ENCODE measurements at regions not wholly inside any gene's neighbourhood (a gene's known extent, or its start where the extent isn't known, plus 50 kb on each side); places are given as distances from the start of the nearest gene placed in this dataset.

DNA sequence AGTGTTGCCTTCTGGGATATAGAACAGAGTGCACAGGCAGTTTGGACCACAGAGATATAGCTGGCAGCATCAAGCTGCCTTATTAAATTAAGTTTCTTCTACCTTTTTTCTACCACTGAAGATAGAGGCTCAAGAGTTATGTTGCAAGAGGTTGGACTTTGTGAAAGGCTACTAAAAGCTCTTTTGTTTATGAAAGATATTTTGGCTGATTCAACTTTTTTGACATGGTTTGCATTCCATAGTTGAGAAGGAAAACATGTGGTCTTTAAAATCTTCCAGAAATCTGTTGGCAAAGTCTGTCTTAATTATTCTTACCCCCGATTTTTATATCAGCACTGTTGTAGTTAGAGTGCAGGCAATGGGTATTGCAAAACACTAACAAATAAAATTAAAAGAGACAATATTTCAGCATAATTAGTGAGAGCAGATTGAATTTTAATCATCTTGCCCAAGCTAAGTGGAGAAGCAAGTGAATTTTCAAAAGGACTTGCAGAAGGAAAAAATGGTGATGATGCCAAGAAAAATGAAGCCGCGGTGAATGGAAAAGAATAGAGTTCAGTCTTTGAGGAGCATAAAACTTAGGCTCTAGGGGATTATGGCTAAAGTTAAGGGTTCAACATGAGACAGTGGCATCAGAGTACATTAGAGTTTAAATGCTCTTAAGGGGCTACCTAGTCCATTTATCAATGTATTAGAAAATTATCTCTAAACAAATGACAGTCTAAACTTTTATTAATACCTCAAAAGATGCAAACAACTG, 450.9 kb upstream of the CNTNAP2 start:
- H3K4me1 ChIP-seq (ENCODE audit: control insufficient read depth in 1 of 2, low read depth in 2 of 2): no peaks in the 10 kb centered on the region
- H3K36me3 ChIP-seq: no peaks in the 10 kb centered on the region
- H3K9me3 ChIP-seq: no peaks in the 10 kb centered on the region
- no peak overlapping the region for H3K27ac ChIP-seq
- H3K27me3 ChIP-seq (replicated peaks; ENCODE audit: insufficient read depth): no peaks in the 10 kb centered on the region
- DNase-seq (ENCODE audit: low spot score) (no peak), ATAC-seq (ENCODE audit: insufficient number of reproducible peaks, low FRiP score, low read depth) (no peak)
- H3K4me3 ChIP-seq: no peak overlapping the region
- TF ChIP-seq, protein P1, sequence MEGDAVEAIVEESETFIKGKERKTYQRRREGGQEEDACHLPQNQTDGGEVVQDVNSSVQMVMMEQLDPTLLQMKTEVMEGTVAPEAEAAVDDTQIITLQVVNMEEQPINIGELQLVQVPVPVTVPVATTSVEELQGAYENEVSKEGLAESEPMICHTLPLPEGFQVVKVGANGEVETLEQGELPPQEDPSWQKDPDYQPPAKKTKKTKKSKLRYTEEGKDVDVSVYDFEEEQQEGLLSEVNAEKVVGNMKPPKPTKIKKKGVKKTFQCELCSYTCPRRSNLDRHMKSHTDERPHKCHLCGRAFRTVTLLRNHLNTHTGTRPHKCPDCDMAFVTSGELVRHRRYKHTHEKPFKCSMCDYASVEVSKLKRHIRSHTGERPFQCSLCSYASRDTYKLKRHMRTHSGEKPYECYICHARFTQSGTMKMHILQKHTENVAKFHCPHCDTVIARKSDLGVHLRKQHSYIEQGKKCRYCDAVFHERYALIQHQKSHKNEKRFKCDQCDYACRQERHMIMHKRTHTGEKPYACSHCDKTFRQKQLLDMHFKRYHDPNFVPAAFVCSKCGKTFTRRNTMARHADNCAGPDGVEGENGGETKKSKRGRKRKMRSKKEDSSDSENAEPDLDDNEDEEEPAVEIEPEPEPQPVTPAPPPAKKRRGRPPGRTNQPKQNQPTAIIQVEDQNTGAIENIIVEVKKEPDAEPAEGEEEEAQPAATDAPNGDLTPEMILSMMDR (IDR thresholded peaks at IDR 0.05): no peak

DNA sequence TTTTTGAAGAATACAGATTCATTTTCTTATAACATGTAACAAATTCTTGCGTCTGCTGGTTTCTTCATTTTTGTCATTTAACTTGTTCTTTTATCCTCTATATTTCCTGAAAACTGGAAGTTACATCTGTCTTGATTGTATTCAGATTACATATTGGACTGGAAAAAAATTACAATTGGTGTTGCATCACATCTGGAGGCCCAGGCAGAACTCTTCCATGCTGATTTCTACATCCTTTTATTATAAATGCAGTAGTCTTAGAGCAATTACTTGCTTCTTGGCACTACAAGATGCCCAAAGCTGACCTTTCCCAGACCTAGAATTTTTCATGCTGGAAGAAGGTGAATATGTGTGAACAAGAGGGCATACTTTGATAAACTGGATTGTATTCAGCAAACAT, 460.9 kb upstream of the CNTNAP2 start:
- no peak overlapping the region for H3K27ac ChIP-seq
- no peaks in the 10 kb centered on the region for H3K36me3 ChIP-seq
- H3K4me1 ChIP-seq (ENCODE audit: control insufficient read depth in 1 of 2, low read depth in 2 of 2): no peaks in the 10 kb centered on the region
- H3K9me3 ChIP-seq: no peaks in the 10 kb centered on the region
- H3K27me3 ChIP-seq (replicated peaks; ENCODE audit: insufficient read depth): no peaks in the 10 kb centered on the region
- TF ChIP-seq, protein P1 (IDR thresholded peaks at IDR 0.05): no peak
- no peak for DNase-seq (ENCODE audit: low spot score)
- H3K4me3 ChIP-seq: no peak overlapping the region
- ATAC-seq (ENCODE audit: insufficient number of reproducible peaks, low FRiP score, low read depth): no peak

DNA sequence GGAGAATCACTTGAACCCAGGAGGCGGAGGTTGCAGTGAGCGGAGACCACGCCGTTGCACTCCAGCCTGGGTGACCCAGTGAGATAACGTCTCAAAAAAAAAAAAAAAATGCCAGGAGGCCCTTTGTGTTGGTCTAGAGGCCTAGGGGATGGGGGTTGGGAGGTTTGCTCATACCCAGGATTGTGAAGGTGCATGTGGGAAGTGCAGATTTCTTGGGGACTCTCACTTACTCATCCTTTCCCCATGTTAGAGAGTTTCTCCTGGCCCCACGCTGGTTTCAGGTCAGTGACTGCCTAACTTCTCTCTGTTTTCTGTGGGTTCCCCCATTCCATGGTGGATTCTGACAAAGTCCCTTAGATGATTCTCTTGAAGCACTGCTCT, 471.5 kb upstream of the CNTNAP2 start:
- DNase-seq (ENCODE audit: low spot score): no peak
- TF ChIP-seq, protein P1 (IDR thresholded peaks at IDR 0.05): no peak
- Histone ChIP-seq H3K36me3 (no peaks in the 10 kb centered on the region), H3K4me3 (no peak overlapping the region), H3K9me3 (no peaks in the 10 kb centered on the region), H3K27me3 (replicated peaks; ENCODE audit: insufficient read depth) (no peaks in the 10 kb centered on the region), H3K27ac (no peak overlapping the region), H3K4me1 (ENCODE audit: control insufficient read depth in 1 of 2, low read depth in 2 of 2) (no peaks in the 10 kb centered on the region)
- no peak for ATAC-seq (ENCODE audit: insufficient number of reproducible peaks, low FRiP score, low read depth)

DNA sequence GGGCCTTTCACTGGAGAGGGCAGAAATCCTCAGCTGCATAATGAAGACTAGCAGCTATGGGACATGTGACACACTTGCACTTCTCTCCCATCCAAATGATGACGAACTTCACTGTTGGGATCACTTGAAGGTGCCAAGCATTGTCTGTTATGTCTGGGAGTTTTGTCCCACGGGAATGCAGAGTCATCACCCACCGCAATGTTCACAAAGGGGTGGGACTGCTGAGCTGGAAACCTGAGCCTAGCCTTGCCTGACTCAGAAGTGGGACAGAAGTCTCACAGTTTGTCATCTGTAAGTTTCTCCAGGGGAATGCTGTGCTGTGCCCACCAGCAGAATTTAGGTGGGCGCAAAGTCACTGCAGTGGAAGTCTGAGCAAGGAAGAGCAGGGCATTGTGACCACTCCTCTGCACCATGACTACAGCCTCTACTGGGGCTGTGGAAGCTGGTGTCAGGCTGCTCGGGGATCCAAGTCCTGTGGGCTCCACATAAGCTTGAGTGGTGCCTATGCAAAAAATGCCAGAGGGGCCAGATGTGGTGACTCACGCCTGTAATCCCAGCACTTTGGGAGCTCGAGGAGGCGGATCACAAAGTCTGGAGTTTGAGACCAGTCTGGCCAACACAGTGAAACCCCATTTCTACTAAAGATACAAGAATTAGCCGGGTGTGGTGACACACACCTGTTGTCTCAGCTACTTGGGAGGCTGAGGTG, 472.0 kb upstream of the CNTNAP2 start:
- no peaks in the 10 kb centered on the region for H3K27me3 ChIP-seq (replicated peaks; ENCODE audit: insufficient read depth)
- H3K27ac ChIP-seq: no peak overlapping the region
- no peak overlapping the region for H3K4me3 ChIP-seq
- H3K9me3 ChIP-seq: no peaks in the 10 kb centered on the region
- H3K36me3 ChIP-seq: no peaks in the 10 kb centered on the region
- ATAC-seq (ENCODE audit: insufficient number of reproducible peaks, low FRiP score, low read depth) (no peak), DNase-seq (ENCODE audit: low spot score) (no peak)
- TF ChIP-seq, protein P1 (IDR thresholded peaks at IDR 0.05): no peak
- H3K4me1 ChIP-seq (ENCODE audit: control insufficient read depth in 1 of 2, low read depth in 2 of 2): no peaks in the 10 kb centered on the region

DNA sequence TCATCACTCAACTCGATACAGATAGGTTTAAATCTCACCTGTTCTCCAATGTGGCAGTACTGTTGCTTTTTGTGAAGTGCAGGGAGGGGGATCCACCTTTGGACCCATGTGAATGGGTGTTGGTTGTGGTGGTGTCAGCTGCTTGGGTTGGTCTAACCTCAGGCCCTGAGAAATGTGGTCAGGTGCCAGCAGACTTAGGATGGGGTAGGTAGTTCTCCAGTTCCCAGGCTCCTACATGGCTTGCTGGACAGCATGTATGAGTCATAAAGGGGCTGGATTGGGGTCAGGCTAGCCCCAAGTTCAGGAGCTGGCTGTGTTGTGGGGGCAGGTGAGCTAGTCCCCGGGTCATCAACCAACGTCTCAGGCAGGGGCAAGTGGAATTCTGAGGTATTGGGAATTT, 472.6 kb upstream of the CNTNAP2 start:
- Histone ChIP-seq H3K36me3 (no peaks in the 10 kb centered on the region), H3K4me3 (no peak overlapping the region), H3K4me1 (ENCODE audit: control insufficient read depth in 1 of 2, low read depth in 2 of 2) (no peaks in the 10 kb centered on the region), H3K9me3 (no peaks in the 10 kb centered on the region), H3K27ac (no peak overlapping the region), H3K27me3 (replicated peaks; ENCODE audit: insufficient read depth) (no peaks in the 10 kb centered on the region)
- TF ChIP-seq, protein P1 (IDR thresholded peaks at IDR 0.05): no peak
- ATAC-seq (ENCODE audit: insufficient number of reproducible peaks, low FRiP score, low read depth) (no peak), DNase-seq (ENCODE audit: low spot score) (no peak)

All from thoracic aorta (tissue), 2 donors.